Nephron progenitor cell (in vitro differentiated cells): ENCODE measurements at regions not wholly inside any gene's neighbourhood (a gene's known extent, or its start where the extent isn't known, plus 50 kb on each side); places are given as distances from the start of the nearest gene placed in this dataset.

Experiments used
- DNase-seq: peaks from one replicate; pipeline ENCODE4 v3.0.0; 2021
- H3K27ac Mint-ChIP-seq: 2 replicates; pipeline ENCODE4 v1.8.0; 2021; ENCODE audit warnings: mild to moderate bottlenecking, moderate library complexity, mixed read lengths
- H3K27me3 Mint-ChIP-seq: 2 replicates; pipeline ENCODE4 v1.8.0; 2021; ENCODE audit warnings: mild to moderate bottlenecking, low read depth, mixed read lengths; ENCODE audit not compliant: poor library complexity
- H3K36me3 Mint-ChIP-seq: 2 replicates; pipeline ENCODE4 v1.8.0; 2021; ENCODE audit warnings: low read depth, mixed read lengths
- H3K4me1 Mint-ChIP-seq: 2 replicates; pipeline ENCODE4 v1.8.0; 2021; ENCODE audit warnings: mixed read lengths
- H3K4me3 Mint-ChIP-seq: 2 replicates; pipeline ENCODE4 v1.8.0; 2021; ENCODE audit warnings: mild to moderate bottlenecking, moderate library complexity, mixed read lengths
- H3K9me3 Mint-ChIP-seq: 2 replicates; pipeline ENCODE4 v1.8.0; 2021; ENCODE audit warnings: mild to moderate bottlenecking, moderate library complexity, mixed read lengths
- TF ChIP-seq, protein P1 (sequence below): fragments of 200-600 bp; sonication (generic); IDR thresholded peaks from 2 replicates; pipeline ENCODE4 v1.5.0; 2021; ENCODE audit warnings: antibody characterized with exemption

DNA sequence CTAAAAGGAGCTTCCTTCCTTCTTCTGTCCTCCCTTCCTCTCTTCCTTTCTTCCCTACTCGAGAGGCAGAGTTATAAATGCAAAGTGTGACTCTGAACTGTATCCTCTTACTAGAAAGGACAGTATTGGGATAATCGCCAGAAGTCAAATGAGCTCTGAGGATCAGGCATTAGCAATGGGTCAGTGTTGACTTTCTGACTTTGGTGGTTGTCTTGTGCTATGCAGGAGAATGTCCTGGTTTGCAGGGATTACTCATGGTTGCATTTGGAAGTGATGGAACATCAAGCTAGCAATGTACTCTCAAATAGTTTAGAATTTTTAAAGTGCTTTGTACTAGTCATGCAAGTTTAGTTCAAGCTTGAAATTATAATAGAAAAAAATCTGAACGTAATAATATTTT is 115.6 kb downstream of the TXNL1 start:
- Mint-ChIP-seq H3K27me3 (peaks cover 3% of the 10 kb centered on the region), H3K4me1 (peaks cover 7% of the 10 kb centered on the region), H3K4me3 (no peak overlapping the region), H3K9me3 (peaks cover 32% of the 10 kb centered on the region), H3K27ac (no peak overlapping the region), H3K36me3 (no peaks in the 10 kb centered on the region)
- no peak for DNase-seq
- TF ChIP-seq, protein P1, sequence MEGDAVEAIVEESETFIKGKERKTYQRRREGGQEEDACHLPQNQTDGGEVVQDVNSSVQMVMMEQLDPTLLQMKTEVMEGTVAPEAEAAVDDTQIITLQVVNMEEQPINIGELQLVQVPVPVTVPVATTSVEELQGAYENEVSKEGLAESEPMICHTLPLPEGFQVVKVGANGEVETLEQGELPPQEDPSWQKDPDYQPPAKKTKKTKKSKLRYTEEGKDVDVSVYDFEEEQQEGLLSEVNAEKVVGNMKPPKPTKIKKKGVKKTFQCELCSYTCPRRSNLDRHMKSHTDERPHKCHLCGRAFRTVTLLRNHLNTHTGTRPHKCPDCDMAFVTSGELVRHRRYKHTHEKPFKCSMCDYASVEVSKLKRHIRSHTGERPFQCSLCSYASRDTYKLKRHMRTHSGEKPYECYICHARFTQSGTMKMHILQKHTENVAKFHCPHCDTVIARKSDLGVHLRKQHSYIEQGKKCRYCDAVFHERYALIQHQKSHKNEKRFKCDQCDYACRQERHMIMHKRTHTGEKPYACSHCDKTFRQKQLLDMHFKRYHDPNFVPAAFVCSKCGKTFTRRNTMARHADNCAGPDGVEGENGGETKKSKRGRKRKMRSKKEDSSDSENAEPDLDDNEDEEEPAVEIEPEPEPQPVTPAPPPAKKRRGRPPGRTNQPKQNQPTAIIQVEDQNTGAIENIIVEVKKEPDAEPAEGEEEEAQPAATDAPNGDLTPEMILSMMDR: no peak

DNA sequence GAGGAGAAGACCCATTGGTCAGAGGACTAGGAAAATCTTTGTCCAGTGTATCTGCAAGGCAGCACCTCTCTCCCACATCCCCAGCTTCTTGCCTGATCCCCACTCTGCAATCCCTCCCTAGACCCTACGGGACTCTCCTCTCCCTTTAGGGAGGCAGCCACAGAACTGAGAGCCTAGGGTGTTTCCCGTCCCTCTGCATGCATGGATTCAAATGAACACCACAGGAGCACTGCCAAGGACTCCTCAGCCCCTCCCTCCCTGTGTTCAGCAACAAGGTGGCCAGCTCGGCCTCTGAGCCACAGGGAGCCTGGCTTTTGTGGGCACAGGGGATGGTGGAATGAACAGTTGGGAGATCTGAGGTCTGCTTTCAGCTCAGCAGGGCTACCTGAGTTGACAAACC is 117.1 kb downstream of the TXNL1 start:
- Mint-ChIP-seq H3K4me3 (no peak overlapping the region), H3K27me3 (no peaks in the 10 kb centered on the region)
- DNase-seq: no peak

DNA sequence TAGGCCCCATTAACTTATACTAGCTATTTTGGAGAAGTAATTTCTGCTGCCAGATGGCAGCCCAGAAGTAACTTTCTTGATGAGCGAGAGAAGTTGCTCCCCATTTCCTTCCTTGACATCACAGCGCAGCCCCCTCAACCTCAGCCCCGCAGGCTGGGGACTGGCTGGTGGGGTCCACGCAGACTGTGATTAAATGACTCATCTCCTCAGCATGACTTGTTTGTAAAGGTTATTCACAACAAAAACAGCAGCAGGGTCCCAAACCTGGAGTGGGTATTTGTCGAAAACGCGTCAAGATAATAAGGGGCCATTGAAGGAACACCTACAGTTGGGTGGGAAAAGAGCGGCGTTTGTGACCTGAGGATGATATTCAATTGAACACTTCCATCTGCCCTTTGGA is 120.6 kb downstream of the TXNL1 start:
- TF ChIP-seq, protein P1: no peak
- Mint-ChIP-seq H3K27ac (peak overlapping the region; percentile 27), H3K9me3 (peaks cover 5% of the 10 kb centered on the region), H3K4me3 (no peak overlapping the region), H3K36me3 (no peaks in the 10 kb centered on the region), H3K4me1 (peaks cover 30% of the 10 kb centered on the region), H3K27me3 (no peaks in the 10 kb centered on the region)
- DNase-seq: no peak

More for the DNA sequence above, 117.1 kb downstream of the TXNL1 start:
- H3K9me3 Mint-ChIP-seq: peaks cover 25% of the 10 kb centered on the region
- H3K36me3 Mint-ChIP-seq: no peaks in the 10 kb centered on the region
- H3K4me1 Mint-ChIP-seq: peaks cover 22% of the 10 kb centered on the region
- no peak overlapping the region for H3K27ac Mint-ChIP-seq
- TF ChIP-seq, protein P1: no peak

DNA sequence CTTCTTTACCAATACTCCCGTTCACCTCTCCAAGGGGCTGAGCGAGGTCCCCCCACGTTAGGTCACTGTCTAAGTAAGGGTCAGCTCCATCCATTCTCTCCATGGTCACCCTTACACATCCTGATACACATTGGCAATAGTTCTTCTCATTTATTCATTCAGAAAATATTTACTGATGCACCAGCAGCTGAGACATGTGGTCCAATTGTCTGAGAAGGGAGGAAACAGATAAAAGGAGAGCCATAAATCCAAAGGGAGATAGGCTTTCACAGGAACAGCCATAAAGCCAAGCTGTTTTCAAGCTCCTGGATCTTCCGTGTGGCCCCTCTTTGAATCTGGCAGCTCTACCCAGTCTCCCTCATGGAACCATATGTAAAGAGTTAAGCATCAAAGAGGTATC is 121.2 kb downstream of the TXNL1 start:
- no peaks in the 10 kb centered on the region for H3K27me3 Mint-ChIP-seq
- H3K9me3 Mint-ChIP-seq: peaks cover 5% of the 10 kb centered on the region
- H3K4me1 Mint-ChIP-seq: peaks cover 30% of the 10 kb centered on the region
- no peaks in the 10 kb centered on the region for H3K36me3 Mint-ChIP-seq
- peak overlapping the region; percentile 31 for H3K27ac Mint-ChIP-seq
- TF ChIP-seq, protein P1: no peak
- no peak overlapping the region for H3K4me3 Mint-ChIP-seq
- no peak for DNase-seq

DNA sequence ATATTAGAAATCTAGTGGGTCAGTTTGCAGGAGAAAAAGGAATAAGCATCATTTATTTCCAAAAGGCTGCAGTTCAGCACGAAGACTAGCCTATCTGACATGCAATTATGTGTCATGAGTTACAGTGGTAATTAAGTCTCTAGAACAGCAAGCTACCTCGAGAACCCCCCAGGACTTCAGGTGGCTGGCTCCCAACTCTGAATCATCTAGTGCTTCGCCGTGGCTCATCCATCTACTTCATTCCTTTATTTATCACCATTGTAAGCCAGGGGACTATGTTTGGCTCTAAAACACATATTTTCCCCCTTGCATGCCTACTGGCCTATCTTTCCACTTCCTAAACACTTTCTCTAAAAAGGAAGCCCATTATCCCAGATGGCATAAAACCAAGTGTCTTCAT is 121.6 kb downstream of the TXNL1 start:
- Mint-ChIP-seq H3K27me3 (no peaks in the 10 kb centered on the region), H3K4me1 (peaks cover 30% of the 10 kb centered on the region), H3K4me3 (no peak overlapping the region), H3K36me3 (no peaks in the 10 kb centered on the region), H3K27ac (peak overlapping the region; percentile 31), H3K9me3 (peaks cover 5% of the 10 kb centered on the region)
- TF ChIP-seq, protein P1: no peak
- no peak for DNase-seq

DNA sequence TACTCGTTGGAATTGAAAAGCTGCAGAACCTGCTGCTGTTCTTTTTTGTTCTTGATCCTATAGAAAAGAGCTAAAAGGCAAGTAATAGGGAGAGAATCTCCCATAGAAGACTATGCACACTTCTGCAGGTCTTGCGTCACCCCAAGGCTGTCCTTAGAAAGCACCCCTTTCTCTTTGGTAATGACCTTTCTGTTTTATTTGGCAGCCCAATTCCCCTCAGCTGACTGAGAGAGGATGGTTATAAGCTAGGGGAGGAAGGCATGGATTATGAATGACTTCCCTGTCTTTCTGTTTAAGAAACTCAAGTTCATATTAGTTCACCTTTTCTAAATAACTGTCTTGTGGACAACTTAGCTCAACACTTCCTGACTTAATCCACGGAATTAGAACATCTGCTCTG is 122.9 kb downstream of the TXNL1 start:
- H3K4me3 Mint-ChIP-seq: no peak overlapping the region
- DNase-seq: no peak
- H3K36me3 Mint-ChIP-seq: no peaks in the 10 kb centered on the region
- peaks cover 5% of the 10 kb centered on the region for H3K9me3 Mint-ChIP-seq
- peaks cover 4% of the 10 kb centered on the region for H3K27me3 Mint-ChIP-seq
- H3K27ac Mint-ChIP-seq: no peak overlapping the region
- H3K4me1 Mint-ChIP-seq: peaks cover 30% of the 10 kb centered on the region
- TF ChIP-seq, protein P1: no peak
